ENCODE measurements at regions not wholly inside any gene's neighbourhood (a gene's known extent, or its start where the extent isn't known, plus 50 kb on each side); places are given as distances from the start of the nearest gene placed in this dataset.

GRCh38 chr13:54367639-54368271 lies 1339.1 kb downstream of the OLFM4 start:
- Histone ChIP-seq H3K27me3 (ENCODE audit: insufficient read depth, low read depth, severe bottlenecking) (no peaks in the 10 kb centered on the region), H3K27ac (no peak overlapping the region), H3K9me3 (ENCODE audit: severe bottlenecking) (no peaks in the 10 kb centered on the region), H3K36me3 (no peaks in the 10 kb centered on the region), H3K4me3 (ENCODE audit: low read depth, low read length) (no peak overlapping the region)
- no peak for DNase-seq
- no peak for TF ChIP-seq CTCF (IDR thresholded peaks at IDR 0.05; ENCODE audit: low read depth, low read length)

- no peak for TF ChIP-seq CTCF (IDR thresholded peaks at IDR 0.05; ENCODE audit: low read depth, low read length)
These were observed 1339.8 kb downstream of the OLFM4 start for GRCh38 chr13:54368387-54368786.

GRCh38 chr13:54373211-54373610 lies 1344.6 kb downstream of the OLFM4 start:
- H3K27ac ChIP-seq, result no peak overlapping the region
- H3K4me3 ChIP-seq (ENCODE audit: low read depth, low read length), result no peak overlapping the region
- DNase-seq, result no peak
- no peak for TF ChIP-seq CTCF (IDR thresholded peaks at IDR 0.05; ENCODE audit: low read depth, low read length)
- no peaks in the 10 kb centered on the region for H3K27me3 ChIP-seq (ENCODE audit: insufficient read depth, low read depth, severe bottlenecking)
- H3K9me3 ChIP-seq (ENCODE audit: severe bottlenecking), result no peaks in the 10 kb centered on the region
- no peaks in the 10 kb centered on the region for H3K36me3 ChIP-seq

More at GRCh38 chr13:54368387-54368786, 1339.8 kb downstream of the OLFM4 start:
- Histone ChIP-seq H3K36me3 (no peaks in the 10 kb centered on the region), H3K27me3 (ENCODE audit: insufficient read depth, low read depth, severe bottlenecking) (no peaks in the 10 kb centered on the region), H3K4me3 (ENCODE audit: low read depth, low read length) (no peak overlapping the region), H3K27ac (no peak overlapping the region), H3K9me3 (ENCODE audit: severe bottlenecking) (no peaks in the 10 kb centered on the region)
- DNase-seq, result no peak

GRCh38 chr13:54379461-54379860 lies 1350.8 kb downstream of the OLFM4 start:
- no peaks in the 10 kb centered on the region for H3K36me3 ChIP-seq
- no peak overlapping the region for H3K4me3 ChIP-seq (ENCODE audit: low read depth, low read length)
- no peak for DNase-seq
- H3K27ac ChIP-seq, result no peak overlapping the region
- TF ChIP-seq CTCF (IDR thresholded peaks at IDR 0.05; ENCODE audit: low read depth, low read length), result no peak
- H3K9me3 ChIP-seq (ENCODE audit: severe bottlenecking), result no peaks in the 10 kb centered on the region
- H3K27me3 ChIP-seq (ENCODE audit: insufficient read depth, low read depth, severe bottlenecking), result no peaks in the 10 kb centered on the region

GRCh38 chr13:54383604-54384003 lies 1355.0 kb downstream of the OLFM4 start:
- Histone ChIP-seq H3K27me3 (ENCODE audit: insufficient read depth, low read depth, severe bottlenecking) (no peaks in the 10 kb centered on the region), H3K9me3 (ENCODE audit: severe bottlenecking) (no peaks in the 10 kb centered on the region), H3K4me3 (ENCODE audit: low read depth, low read length) (no peak overlapping the region), H3K27ac (no peak overlapping the region), H3K36me3 (no peaks in the 10 kb centered on the region)
- TF ChIP-seq CTCF (IDR thresholded peaks at IDR 0.05; ENCODE audit: low read depth, low read length), result no peak
- DNase-seq, result no peak

GRCh38 chr13:54387625-54388024 lies 1359.0 kb downstream of the OLFM4 start:
- Histone ChIP-seq H3K4me3 (ENCODE audit: low read depth, low read length) (no peak overlapping the region), H3K9me3 (ENCODE audit: severe bottlenecking) (no peaks in the 10 kb centered on the region), H3K27me3 (ENCODE audit: insufficient read depth, low read depth, severe bottlenecking) (no peaks in the 10 kb centered on the region), H3K27ac (no peak overlapping the region), H3K36me3 (no peaks in the 10 kb centered on the region)
- DNase-seq, result no peak
- no peak for TF ChIP-seq CTCF (IDR thresholded peaks at IDR 0.05; ENCODE audit: low read depth, low read length)
